GM12878 (cell line): ENCODE measurements at regions not wholly inside any gene's neighbourhood (a gene's known extent, or its start where the extent isn't known, plus 50 kb on each side); places are given as distances from the start of the nearest gene placed in this dataset.

ENCODE experiments used
- ATAC-seq: fragments of 200-7000 bp; cut with Tn5 transposase; 3 replicates; pipeline ENCODE4 v1.9.1; 2020; ENCODE audit warnings: mild to moderate bottlenecking, moderate library complexity
- BruUV-seq: library from RNA; stranded (reverse); fragments of 400-500 nt; replicated peaks from 2 replicates; lab custom pipeline; 2021; lab: Mats Ljungman, UMichigan
- CTCF ChIA-PET: fragments of 300-600 bp; sonication (Branson Sonifier 250); formaldehyde crosslinking; extraction: SDS; loops from one replicate; lab custom pipeline; 2021; ENCODE audit warnings: inconsistent platforms; lab: Yijun Ruan, JAX
- POLR2A ChIA-PET: fragments of 350-600 bp; formaldehyde crosslinking; extraction: SDS; loops from one replicate; lab custom pipeline; 2021; ENCODE audit warnings: inconsistent platforms; lab: Charles Lee
- RAD21 ChIA-PET: fragments of 300-600 bp; sonication (Branson Sonifier 250); formaldehyde crosslinking; loops from one replicate; lab custom pipeline; 2023; ENCODE audit warnings: antibody characterized with exemption; ENCODE audit not compliant: unreplicated experiment; lab: Charles Lee
- SMC1A ChIA-PET: fragments of 300-600 bp; sonication (Branson Sonifier 250); formaldehyde crosslinking; loops from one replicate; lab custom pipeline; 2023; ENCODE audit not compliant: unreplicated experiment, uncharacterized antibody; lab: Charles Lee
- DNase-seq: peaks from one replicate; pipeline ENCODE4 v3.0.0-alpha.2; 2011; ENCODE audit warnings: low read depth, low spot score
- FAIRE-seq: peaks from 3 replicates; lab custom pipeline; 2011; peaks lifted over from hg19 to GRCh38; lab: Jason Lieb, UNC
- H2AFZ ChIP-seq: 2 replicates; pipeline ENCODE4 v1.6.0; 2011; ENCODE audit warnings: low read depth, low read length, control low read depth; ENCODE audit not compliant: control insufficient read depth
- H3K27ac ChIP-seq: 2 replicates; pipeline ENCODE4 v1.5.1; 2011; ENCODE audit warnings: control low read depth; ENCODE audit not compliant: control insufficient read depth, insufficient read depth
- H3K27me3 ChIP-seq, 2 experiments: replicated peaks in 1 of 2; 2 replicates each; pipeline versions ENCODE4 v1.6.0 to v1.6.1; 2011; ENCODE audit warnings: low read length in 1 of 2; ENCODE audit not compliant: control insufficient read depth in 2 of 2, insufficient read depth in 2 of 2
- H3K36me3 ChIP-seq, 2 experiments: 2 replicates each; pipeline ENCODE4 v1.5.1; 2011; ENCODE audit warnings: low read length in 1 of 2; ENCODE audit not compliant: control insufficient read depth in 2 of 2, insufficient read depth in 2 of 2
- H3K4me1 ChIP-seq: 2 replicates; pipeline ENCODE4 v1.6.1; 2011; ENCODE audit warnings: mild to moderate bottlenecking, low read length, moderate library complexity, mixed read lengths; ENCODE audit not compliant: control insufficient read depth, insufficient read depth
- H3K4me2 ChIP-seq: 2 replicates; pipeline ENCODE4 v1.6.0; 2011; ENCODE audit warnings: control low read depth; ENCODE audit not compliant: control insufficient read depth, insufficient read depth
- H3K4me3 ChIP-seq: fragments of 200-600 bp; sonication (generic); 2 replicates; pipeline ENCODE4 v1.5.1; 2016
- H3K79me2 ChIP-seq: 2 replicates; pipeline ENCODE4 v1.6.0; 2011; ENCODE audit warnings: low read length; ENCODE audit not compliant: control insufficient read depth, insufficient read depth
- H3K9ac ChIP-seq: 2 replicates; pipeline ENCODE4 v1.8.0; 2011; ENCODE audit warnings: low read length, control low read depth, mixed read lengths; ENCODE audit not compliant: control insufficient read depth, insufficient read depth
- H3K9me3 ChIP-seq: replicated peaks from 3 replicates; pipeline ENCODE4 v1.5.1; 2011; ENCODE audit warnings: mild to moderate bottlenecking, low read length; ENCODE audit not compliant: control insufficient read depth, insufficient read depth
- H4K20me1 ChIP-seq: 2 replicates; pipeline ENCODE4 v1.6.0; 2011; ENCODE audit not compliant: control insufficient read depth, insufficient read depth
- HSF1 ChIP-seq: fragments of 150-350 bp; IDR thresholded peaks from 2 replicates; pipeline ENCODE4 v1.6.1; 2014; ENCODE audit warnings: mild to moderate bottlenecking, low read depth, low read length
- NFYA ChIP-seq: IDR thresholded peaks from 2 replicates; pipeline ENCODE4 v1.6.1; 2011; ENCODE audit warnings: low read depth, mild to moderate bottlenecking, low read length, improper control_type of control experiment, borderline replicate concordance
- POLR2A ChIP-seq: IDR thresholded peaks from 2 replicates; pipeline ENCODE4 v1.6.1; 2011; ENCODE audit warnings: low read depth, mild to moderate bottlenecking, low read length
- STAT3 ChIP-seq: IDR thresholded peaks from 2 replicates; pipeline ENCODE4 v1.6.1; 2011; ENCODE audit warnings: low read depth, low read length, improper control_type of control experiment
- ZNF207 ChIP-seq: fragments of 450-650 bp; IDR thresholded peaks from 2 replicates; pipeline ENCODE4 v1.6.1; 2014; ENCODE audit warnings: antibody characterized with exemption, mild to moderate bottlenecking, borderline replicate concordance
- WGBS: methylation state at CpG from one replicate; pipeline ENCODE4 v1.1.6; 2016; ENCODE audit warnings: low lambda C conversion rate; ENCODE audit not compliant: insufficient replicate concordance, insufficient coverage; ENCODE audit errors: missing lambda C conversion rate; 5-methylcytosine and 5-hydroxymethylcytosine counted together
- in situ Hi-C: fragments of 300-500 bp; cut with MboI; formaldehyde crosslinking; loops from 9 replicates; pipeline ENCODE4 v1.14.3; 2018; ENCODE audit warnings: mixed read lengths
- intact Hi-C: fragments of 100-400 bp; cut with micrococcal nuclease; formaldehyde crosslinking; loops from one replicate; pipeline ENCODE4 v1.14.2; 2022; ENCODE audit not compliant: unreplicated experiment
- TF ChIP-seq, protein P1 (sequence below): fragments of 450-650 bp; IDR thresholded peaks from 2 replicates; pipeline ENCODE4 v1.6.1; 2016; ENCODE audit warnings: mild to moderate bottlenecking, moderate library complexity, borderline replicate concordance

DNA sequence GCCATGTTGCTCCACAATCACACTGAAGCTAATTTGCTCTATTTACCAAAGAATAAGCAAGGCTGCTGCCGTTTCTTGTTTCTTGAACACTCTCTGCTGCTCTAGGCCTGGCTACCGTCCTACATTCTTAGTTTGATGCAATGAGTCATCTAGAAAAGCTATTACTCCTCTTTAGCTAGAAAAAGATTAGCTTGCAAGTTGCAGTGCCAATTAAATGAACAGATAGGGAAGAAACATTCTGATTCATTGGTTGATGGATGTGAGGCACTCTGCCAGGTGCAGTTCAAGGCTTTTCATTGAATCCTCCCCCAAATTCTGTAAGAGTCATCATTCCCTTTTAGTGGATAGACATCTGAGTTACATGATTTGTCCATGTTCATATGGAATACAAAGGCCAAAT lies 807.7 kb upstream of the AMELY start:
- no CpG with 5 or more reads among the region's 2 CpGs for WGBS
- ATAC-seq (no peak), DNase-seq (no peak), FAIRE-seq (no peak)
- Histone ChIP-seq H3K4me2 (no peak overlapping the region), H3K27ac (no peak overlapping the region), H3K79me2 (no peaks in the 10 kb centered on the region), H3K9me3 (no peaks in the 10 kb centered on the region), H3K36me3 (no peaks in the 10 kb centered on the region), H3K27me3 (no peaks in the 10 kb centered on the region), H4K20me1 (no peaks in the 10 kb centered on the region), H2AFZ (no peak overlapping the region), H3K4me3 (no peak overlapping the region), H3K9ac (no peak overlapping the region), H3K4me1 (no peaks in the 10 kb centered on the region)
- ChIA-PET CTCF (no interaction called here), POLR2A (no interaction called here), SMC1A (no interaction called here), RAD21 (no interaction called here)
- no peak for TF ChIP-seq POLR2A
- TF ChIP-seq, protein P1, sequence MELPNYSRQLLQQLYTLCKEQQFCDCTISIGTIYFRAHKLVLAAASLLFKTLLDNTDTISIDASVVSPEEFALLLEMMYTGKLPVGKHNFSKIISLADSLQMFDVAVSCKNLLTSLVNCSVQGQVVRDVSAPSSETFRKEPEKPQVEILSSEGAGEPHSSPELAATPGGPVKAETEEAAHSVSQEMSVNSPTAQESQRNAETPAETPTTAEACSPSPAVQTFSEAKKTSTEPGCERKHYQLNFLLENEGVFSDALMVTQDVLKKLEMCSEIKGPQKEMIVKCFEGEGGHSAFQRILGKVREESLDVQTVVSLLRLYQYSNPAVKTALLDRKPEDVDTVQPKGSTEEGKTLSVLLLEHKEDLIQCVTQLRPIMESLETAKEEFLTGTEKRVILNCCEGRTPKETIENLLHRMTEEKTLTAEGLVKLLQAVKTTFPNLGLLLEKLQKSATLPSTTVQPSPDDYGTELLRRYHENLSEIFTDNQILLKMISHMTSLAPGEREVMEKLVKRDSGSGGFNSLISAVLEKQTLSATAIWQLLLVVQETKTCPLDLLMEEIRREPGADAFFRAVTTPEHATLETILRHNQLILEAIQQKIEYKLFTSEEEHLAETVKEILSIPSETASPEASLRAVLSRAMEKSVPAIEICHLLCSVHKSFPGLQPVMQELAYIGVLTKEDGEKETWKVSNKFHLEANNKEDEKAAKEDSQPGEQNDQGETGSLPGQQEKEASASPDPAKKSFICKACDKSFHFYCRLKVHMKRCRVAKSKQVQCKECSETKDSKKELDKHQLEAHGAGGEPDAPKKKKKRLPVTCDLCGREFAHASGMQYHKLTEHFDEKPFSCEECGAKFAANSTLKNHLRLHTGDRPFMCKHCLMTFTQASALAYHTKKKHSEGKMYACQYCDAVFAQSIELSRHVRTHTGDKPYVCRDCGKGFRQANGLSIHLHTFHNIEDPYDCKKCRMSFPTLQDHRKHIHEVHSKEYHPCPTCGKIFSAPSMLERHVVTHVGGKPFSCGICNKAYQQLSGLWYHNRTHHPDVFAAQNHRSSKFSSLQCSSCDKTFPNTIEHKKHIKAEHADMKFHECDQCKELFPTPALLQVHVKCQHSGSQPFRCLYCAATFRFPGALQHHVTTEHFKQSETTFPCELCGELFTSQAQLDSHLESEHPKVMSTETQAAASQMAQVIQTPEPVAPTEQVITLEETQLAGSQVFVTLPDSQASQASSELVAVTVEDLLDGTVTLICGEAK = no peak
- BruUV-seq = no TSS peak
- intact Hi-C loops (no loop called here), in situ Hi-C loops (no loop called here)

GRCh38 chrY:7718626-7719025 lies 807.1 kb upstream of the AMELY start:
- no peak overlapping the region for H2AFZ ChIP-seq
- DNase-seq = no peak
- H3K9ac ChIP-seq = no peak overlapping the region
- H3K27me3 ChIP-seq = no peaks in the 10 kb centered on the region
- WGBS = no CpG with 5 or more reads among the region's 3 CpGs
- POLR2A ChIA-PET = no interaction called here
- no peak overlapping the region for H3K4me2 ChIP-seq
- no peaks in the 10 kb centered on the region for H3K79me2 ChIP-seq
- no TSS peak for BruUV-seq
- no peaks in the 10 kb centered on the region for H3K4me1 ChIP-seq
- no peak for TF ChIP-seq ZNF207
- no peak for TF ChIP-seq HSF1
- TF ChIP-seq POLR2A = no peak
- TF ChIP-seq STAT3 = no peak
- no peak for TF ChIP-seq NFYA
- H3K27ac ChIP-seq = no peak overlapping the region
- CTCF ChIA-PET = no interaction called here
- in situ Hi-C loops = no loop called here
- RAD21 ChIA-PET = no interaction called here
- ATAC-seq = no peak
- H3K4me3 ChIP-seq = no peak overlapping the region
- no peaks in the 10 kb centered on the region for H3K9me3 ChIP-seq
- FAIRE-seq = no peak
- intact Hi-C loops = no loop called here
- H4K20me1 ChIP-seq = no peaks in the 10 kb centered on the region
- no peaks in the 10 kb centered on the region for H3K36me3 ChIP-seq
- SMC1A ChIA-PET = no interaction called here
